ENCODE measurements at regions not wholly inside any gene's neighbourhood (a gene's known extent, or its start where the extent isn't known, plus 50 kb on each side); places are given as distances from the start of the nearest gene placed in this dataset.

DNA sequence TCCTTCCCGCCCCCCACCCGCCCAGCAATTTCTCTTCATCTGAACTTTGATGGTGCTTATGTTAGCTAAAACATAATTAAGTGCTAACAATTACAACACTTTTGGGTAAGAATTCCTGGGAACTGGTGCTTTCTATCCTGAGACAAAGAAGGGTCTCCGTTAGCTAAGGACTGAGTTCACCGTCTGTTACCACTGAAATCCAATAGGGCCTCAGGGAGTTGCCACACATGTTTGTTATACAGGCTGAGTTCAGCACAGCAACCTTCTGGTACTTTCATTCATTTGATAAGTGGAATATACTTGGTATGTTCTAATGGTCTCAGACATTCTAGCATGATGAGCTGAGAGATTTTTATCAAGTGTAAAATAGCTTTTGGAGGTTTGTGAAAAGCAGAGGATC, 437.9 kb downstream of the EFNA5 start:
- Mint-ChIP-seq H3K27me3 (ENCODE audit: unreplicated experiment) (no peaks in the 10 kb centered on the region), H3K9me3 (ENCODE audit: low read depth, unreplicated experiment) (no peaks in the 10 kb centered on the region), H3K4me3 (ENCODE audit: low read depth, unreplicated experiment) (no peak overlapping the region), H3K4me1 (ENCODE audit: low read depth, unreplicated experiment) (no peaks in the 10 kb centered on the region), H3K27ac (ENCODE audit: unreplicated experiment) (no peak overlapping the region), H3K36me3 (ENCODE audit: insufficient read depth, unreplicated experiment) (no peaks in the 10 kb centered on the region)
- DNase-seq, result no peak
- CTCF ChIA-PET, result interaction anchor here (0.7 to 1.1 kb wide), 2 partner anchors 12 to 15 kb away, joined by 3 read pairs; no protein-coding TSS in a partner anchor
- TF ChIP-seq, protein P1, sequence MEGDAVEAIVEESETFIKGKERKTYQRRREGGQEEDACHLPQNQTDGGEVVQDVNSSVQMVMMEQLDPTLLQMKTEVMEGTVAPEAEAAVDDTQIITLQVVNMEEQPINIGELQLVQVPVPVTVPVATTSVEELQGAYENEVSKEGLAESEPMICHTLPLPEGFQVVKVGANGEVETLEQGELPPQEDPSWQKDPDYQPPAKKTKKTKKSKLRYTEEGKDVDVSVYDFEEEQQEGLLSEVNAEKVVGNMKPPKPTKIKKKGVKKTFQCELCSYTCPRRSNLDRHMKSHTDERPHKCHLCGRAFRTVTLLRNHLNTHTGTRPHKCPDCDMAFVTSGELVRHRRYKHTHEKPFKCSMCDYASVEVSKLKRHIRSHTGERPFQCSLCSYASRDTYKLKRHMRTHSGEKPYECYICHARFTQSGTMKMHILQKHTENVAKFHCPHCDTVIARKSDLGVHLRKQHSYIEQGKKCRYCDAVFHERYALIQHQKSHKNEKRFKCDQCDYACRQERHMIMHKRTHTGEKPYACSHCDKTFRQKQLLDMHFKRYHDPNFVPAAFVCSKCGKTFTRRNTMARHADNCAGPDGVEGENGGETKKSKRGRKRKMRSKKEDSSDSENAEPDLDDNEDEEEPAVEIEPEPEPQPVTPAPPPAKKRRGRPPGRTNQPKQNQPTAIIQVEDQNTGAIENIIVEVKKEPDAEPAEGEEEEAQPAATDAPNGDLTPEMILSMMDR (IDR thresholded peaks at IDR 0.05; ENCODE audit: unreplicated experiment), result no peak
- intact Hi-C loops (cut with micrococcal nuclease; ENCODE audit: unreplicated experiment), result no loop called here
- BruUV-seq (replicated peaks), result no TSS peak

DNA sequence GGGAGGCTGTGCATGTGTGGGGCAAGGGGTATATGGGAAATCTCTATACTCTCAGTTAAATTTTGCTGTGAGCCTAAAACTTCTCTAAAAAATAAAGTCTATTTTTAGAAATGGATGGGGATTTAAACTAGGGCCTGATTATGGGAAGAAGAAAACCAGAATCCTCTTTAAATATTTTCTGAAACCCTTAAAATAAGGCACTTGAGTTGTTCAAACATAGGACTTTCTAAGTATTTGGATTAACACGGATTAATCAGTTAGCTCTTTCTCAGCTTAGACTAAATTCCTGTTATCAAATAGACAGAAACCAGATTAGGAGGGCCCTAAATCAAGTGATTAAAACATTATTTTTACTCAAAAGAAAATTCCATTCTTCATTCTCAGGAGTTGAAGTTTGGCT, 438.4 kb downstream of the EFNA5 start:
- H3K27ac Mint-ChIP-seq (ENCODE audit: unreplicated experiment), result no peak overlapping the region
- TF ChIP-seq, protein P1 (IDR thresholded peaks at IDR 0.05; ENCODE audit: unreplicated experiment), result no peak
- no TSS peak for BruUV-seq (replicated peaks)
- DNase-seq, result no peak
- intact Hi-C loops (cut with micrococcal nuclease; ENCODE audit: unreplicated experiment), result no loop called here
- H3K9me3 Mint-ChIP-seq (ENCODE audit: low read depth, unreplicated experiment), result no peaks in the 10 kb centered on the region
- no peaks in the 10 kb centered on the region for H3K36me3 Mint-ChIP-seq (ENCODE audit: insufficient read depth, unreplicated experiment)
- H3K4me1 Mint-ChIP-seq (ENCODE audit: low read depth, unreplicated experiment), result no peaks in the 10 kb centered on the region
- no peak overlapping the region for H3K4me3 Mint-ChIP-seq (ENCODE audit: low read depth, unreplicated experiment)
- CTCF ChIA-PET, result interaction anchor here (1.1 kb wide), 1 partner anchor 14 kb away, joined by 3 read pairs; no protein-coding TSS in a partner anchor
- no peaks in the 10 kb centered on the region for H3K27me3 Mint-ChIP-seq (ENCODE audit: unreplicated experiment)

DNA sequence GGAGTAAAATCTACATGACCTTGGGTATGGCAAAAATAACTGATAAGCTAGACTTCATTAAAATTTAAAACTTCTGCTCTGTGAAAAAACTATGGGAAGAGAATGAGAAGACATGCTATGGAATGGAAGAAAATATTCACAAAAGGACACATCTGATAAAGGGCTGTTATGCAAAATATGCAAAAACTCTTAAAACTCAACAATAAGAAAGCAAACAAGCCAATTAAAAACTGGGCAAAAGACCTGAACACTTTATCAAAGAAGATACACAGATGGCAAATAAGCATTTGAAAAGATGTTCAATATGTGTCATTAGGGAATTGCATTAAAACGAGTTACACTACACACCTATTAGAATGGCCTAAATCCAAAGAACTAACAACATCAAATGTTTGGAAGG, 439.5 kb downstream of the EFNA5 start:
- intact Hi-C loops (cut with micrococcal nuclease; ENCODE audit: unreplicated experiment), result no loop called here
- H3K27ac Mint-ChIP-seq (ENCODE audit: unreplicated experiment), result no peak overlapping the region
- no peaks in the 10 kb centered on the region for H3K27me3 Mint-ChIP-seq (ENCODE audit: unreplicated experiment)
- TF ChIP-seq, protein P1 (IDR thresholded peaks at IDR 0.05; ENCODE audit: unreplicated experiment), result no peak
- no peak for DNase-seq
- no TSS peak for BruUV-seq (replicated peaks)
- H3K9me3 Mint-ChIP-seq (ENCODE audit: low read depth, unreplicated experiment), result no peaks in the 10 kb centered on the region
- no peak overlapping the region for H3K4me3 Mint-ChIP-seq (ENCODE audit: low read depth, unreplicated experiment)
- H3K4me1 Mint-ChIP-seq (ENCODE audit: low read depth, unreplicated experiment), result no peaks in the 10 kb centered on the region
- CTCF ChIA-PET, result no interaction called here
- no peaks in the 10 kb centered on the region for H3K36me3 Mint-ChIP-seq (ENCODE audit: insufficient read depth, unreplicated experiment)

DNA sequence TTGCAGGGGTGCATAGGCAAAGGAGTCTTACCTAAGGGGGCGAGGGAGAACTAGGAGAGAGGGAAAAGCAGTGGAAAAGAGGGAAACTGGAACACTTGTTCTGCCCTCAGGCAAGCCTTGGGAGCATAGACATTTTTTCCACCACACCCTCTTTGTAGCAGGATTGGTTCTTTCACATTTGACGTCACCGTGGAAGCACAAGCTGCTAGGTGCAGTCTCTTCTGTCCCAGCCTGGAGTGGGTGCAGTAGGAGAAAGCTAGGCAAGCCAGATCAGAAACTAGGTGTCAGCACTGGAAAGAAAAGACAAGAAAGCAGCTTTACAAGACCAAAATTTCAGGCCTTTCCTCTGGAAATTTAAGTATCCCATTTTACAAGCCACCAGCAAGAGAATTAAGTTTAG, 440.4 kb downstream of the EFNA5 start:
- Mint-ChIP-seq H3K27ac (ENCODE audit: unreplicated experiment) (no peak overlapping the region), H3K27me3 (ENCODE audit: unreplicated experiment) (no peaks in the 10 kb centered on the region), H3K36me3 (ENCODE audit: insufficient read depth, unreplicated experiment) (no peaks in the 10 kb centered on the region), H3K4me3 (ENCODE audit: low read depth, unreplicated experiment) (no peak overlapping the region), H3K4me1 (ENCODE audit: low read depth, unreplicated experiment) (no peaks in the 10 kb centered on the region), H3K9me3 (ENCODE audit: low read depth, unreplicated experiment) (no peaks in the 10 kb centered on the region)
- no peak for DNase-seq
- no TSS peak for BruUV-seq (replicated peaks)
- TF ChIP-seq, protein P1 (IDR thresholded peaks at IDR 0.05; ENCODE audit: unreplicated experiment), result no peak
- intact Hi-C loops (cut with micrococcal nuclease; ENCODE audit: unreplicated experiment), result no loop called here
- CTCF ChIA-PET, result no interaction called here

Data from Calu3 (cell line).